ENCODE measurements at regions not wholly inside any gene's neighbourhood (a gene's known extent, or its start where the extent isn't known, plus 50 kb on each side); places are given as distances from the start of the nearest gene placed in this dataset.

DNA sequence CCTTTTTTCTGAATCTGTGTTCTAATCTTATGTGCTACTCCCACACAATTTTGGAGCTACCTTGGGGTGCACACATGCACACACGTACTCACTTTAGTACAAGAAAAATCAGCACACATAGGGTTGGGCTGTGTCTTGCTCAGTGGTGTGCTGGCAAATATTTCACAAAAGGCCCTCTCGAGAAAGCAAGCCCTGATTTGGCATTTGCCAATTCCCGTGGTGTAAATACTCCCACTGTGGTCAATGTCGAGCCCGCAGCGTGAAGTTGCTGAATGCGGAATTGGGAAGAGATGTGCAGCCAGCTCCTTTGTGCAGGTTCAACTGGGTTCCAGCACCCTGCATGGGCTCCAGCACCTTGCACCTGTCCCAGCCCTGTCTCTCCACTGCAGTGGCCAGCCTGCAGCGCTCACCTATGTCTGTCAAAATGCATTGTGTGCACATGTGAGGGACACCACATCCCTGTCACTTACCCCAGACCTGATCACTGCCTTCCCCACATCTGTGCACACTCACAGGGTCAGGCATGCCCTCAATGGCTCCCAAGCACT, 78.4 kb upstream of the WNT4 start:
- no peak for DNase-seq (ENCODE audit: low spot score)

DNA sequence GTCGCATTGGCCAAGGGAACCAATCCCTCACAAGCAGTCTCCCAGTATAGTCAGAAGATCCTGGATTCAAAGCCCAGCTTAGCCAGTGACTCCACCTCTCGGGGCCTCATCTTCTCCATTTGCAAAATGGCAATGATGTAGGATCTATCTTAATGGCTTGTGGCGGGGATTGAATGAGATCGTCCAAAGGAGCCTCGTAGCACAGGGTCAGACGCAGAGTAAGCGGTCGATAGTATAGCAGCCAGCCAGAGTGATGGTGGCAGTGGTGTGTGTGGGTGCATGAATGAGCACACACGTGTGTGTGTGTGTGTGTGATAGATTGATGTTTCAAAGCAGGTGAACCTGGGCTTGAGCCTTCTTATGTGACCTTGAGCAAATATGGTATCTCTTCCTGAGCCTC, 79.8 kb upstream of the WNT4 start:
- no peak for DNase-seq (ENCODE audit: low spot score)

DNA sequence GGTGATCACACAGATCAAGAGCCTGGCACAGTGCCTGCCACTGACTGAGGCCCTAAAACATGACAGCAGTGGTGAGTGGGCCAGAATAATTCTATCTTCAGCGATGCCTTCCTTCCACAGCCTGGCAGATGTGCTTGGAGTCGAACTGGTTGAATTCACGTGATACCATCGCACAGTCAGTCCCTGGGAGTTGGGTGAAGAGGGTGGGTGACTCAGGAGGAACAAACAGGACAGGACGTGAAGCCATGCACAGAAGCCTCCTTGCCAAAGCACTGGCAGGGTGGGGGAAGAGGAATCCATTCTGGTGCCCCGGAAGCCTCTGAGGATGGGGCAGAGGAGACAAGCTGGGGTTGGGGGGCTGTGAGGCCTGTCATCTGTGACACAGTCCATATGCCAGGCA, 80.3 kb upstream of the WNT4 start:
- DNase-seq (ENCODE audit: low spot score) = no peak

DNA sequence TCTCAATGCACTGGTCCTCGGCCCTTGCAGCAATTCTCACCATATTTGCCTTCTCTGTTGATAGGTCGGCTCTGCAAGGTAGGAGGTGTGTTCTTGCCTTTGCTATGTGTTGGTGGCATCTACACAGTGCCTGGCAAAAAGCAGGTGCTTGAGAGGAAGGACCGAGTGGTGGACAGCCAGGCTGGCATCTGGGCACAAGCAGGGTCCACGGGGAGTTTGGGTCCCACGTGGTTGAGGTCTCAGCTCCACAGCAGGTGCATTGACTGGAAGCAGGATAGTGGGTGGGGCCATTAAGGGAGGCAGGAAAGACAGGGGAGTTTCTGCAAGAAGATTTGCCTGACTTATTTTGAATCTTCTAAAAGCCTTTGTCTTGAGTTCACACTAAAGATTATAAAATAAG, 81.2 kb upstream of the WNT4 start:
- DNase-seq (ENCODE audit: low spot score) = no peak

DNA sequence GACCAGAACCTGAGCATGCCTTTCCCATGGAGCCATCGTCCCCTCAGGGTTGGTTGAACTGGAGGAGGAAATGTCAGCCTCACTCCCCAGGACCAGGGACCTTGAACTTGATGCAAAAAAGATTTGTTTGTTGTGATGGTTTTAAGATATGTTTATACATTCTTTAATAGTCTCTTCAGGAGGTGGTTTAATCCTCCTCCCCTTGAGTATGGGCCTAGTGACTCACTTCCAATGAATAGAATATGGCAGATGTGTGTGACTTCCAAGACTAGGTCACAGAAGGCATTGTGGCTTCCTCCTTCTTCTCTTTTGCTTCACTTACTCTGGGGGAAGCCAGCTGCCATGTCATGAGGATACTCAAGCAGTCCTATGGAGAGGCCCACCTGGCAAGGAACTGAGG, 81.7 kb upstream of the WNT4 start:
- no peak for DNase-seq (ENCODE audit: low spot score)

DNA sequence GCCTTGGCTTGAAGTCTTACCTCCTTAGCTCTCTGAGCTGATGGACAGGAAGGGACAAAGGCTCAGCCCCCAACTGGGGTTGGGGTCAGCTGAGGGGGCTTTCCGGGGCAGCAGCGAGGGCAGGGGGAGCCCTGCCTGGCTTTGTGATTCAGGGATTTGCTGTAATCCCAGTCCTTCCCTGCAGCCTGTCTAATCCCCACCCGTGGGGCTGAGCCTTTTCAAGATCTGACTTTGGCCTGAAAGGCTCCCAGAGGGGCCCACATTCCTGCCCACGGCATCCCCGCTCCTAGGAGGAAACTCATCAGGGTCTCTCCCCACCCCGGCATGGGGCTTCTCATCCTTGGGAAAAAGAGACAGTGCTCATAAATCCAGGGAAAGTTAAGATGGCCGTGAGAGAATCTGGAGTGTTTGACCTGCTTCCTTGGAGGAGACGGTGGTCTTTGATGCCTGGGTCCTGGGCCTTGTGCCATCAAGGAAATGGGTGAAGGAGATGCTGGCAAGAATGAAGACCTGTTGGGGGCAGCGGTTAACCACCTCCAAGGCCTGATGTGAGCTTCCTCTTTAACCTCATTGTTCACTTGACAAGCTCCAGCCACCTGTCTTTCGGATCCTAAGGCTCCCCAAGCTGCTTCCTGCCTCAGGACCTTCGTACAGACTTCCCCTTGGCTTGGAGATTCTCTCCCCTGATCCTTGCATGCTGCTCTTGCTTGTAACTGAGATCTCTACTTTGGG, 83.1 kb upstream of the WNT4 start:
- DNase-seq (ENCODE audit: low spot score) = no peak

DNA sequence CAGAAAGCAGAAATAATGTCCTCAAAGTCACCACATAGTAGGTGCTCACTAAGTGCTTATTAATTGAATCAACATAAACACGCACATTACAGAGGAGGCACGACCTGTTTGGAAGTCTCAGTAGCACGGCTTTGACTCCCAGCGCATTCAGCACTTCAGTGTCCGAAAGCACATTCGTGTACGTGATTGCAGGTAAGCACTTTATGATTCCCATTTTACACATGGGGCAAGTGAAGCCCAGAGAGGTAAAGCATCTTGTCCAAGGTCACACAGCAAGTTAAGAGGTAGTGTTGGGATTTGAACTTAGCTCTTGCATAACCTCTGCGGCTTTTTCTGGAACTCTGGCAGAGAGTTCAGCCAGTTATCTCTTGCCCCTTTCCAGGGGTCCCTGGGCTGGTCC, 85.2 kb upstream of the WNT4 start:
- no peak for DNase-seq (ENCODE audit: low spot score)

DNA sequence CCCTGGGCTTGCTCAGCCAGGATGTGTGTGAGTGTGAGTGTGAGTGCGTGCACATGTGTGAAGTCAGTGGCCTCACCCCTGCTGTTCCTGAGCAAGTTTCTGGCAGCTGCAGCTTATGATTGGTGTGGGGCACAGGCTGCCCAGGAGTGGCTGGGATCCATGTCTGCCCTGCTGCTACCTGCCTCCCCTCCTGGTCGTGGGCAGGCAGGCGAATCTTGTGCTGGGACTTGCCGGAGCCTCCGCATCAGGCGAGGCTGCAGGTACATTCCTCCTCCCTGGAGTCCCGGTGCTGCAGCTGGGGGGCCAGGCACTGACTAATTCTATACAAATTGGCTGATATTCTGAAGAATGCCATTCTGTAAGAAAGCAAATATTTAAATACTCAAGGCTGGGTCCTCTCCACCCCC, 85.6 kb upstream of the WNT4 start:
- no peak for DNase-seq (ENCODE audit: low spot score)

DNA sequence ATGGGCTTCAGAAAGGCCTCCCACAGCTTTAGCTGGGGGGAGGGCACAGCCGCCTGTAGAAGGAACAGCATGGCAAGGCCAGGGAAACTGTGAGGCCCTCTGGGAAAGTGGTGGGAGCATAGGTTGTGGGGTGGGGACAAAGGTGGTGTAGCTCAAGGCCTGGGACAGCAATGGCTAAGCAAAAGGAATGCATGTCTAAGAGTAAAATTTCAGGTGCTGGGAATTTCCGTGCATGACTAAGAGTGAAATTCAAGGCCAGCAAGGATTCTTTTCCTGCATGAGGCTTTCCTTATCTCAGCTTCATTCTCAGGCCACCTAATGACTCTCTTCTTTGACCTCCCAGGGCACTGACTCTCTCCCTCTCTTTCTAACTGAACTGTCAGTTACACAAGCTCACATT, 86.5 kb upstream of the WNT4 start:
- DNase-seq (ENCODE audit: low spot score) = no peak

DNA sequence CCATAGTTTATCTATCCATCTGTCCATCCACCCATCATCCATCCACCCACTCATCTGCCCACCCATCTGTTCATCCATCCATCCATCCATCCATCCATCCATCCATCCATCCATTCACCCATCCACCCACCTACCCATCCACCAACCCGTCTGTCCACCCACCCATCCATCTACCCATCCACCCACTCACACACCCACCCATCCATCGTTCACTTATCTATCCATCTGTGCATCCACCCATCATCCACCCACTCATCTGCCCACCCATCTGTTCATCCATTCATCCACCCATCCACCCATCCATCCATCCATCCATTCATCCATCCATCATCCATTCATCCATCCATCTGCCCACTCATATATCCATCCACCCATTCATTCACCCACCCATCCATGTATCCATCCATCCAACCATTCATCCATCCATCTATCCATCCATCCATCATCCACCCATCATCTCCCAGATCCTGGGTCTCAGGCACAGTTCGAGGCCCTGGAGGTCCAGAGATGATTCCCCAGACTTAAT, 88.2 kb upstream of the WNT4 start:
- DNase-seq (ENCODE audit: low spot score) = no peak

DNA sequence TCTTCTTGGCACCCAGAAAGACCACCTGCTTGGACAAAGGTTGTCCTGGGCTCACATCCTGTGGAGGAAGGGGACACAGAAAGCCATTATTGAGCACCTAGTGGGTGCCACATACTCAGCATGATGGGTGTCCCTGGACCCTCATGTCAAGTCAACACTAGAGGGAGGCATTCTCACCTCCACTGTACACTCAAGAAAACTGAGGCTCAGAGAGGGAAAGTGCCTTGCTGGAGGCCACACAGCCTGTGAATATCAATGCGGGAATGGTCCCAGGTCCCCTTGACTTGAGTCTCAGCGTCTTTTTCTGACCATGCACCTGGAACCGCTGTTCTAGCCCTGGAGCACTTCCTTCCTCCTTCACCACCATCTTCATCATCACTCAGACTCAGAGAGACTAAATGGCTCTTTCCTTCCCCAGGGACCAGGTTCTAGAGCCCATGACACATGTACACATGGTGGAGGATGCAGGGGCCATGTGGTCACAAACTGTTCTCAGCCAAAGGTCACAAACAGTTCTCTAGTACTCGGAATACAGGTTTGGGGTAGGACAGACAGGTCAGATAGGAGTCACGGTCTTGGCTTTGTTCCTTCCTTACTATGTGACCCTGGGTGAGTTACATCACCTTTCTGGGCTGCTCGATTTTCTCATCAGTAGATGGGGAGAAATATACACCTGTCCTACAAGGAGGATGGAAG, 89.2 kb upstream of the WNT4 start:
- no peak for DNase-seq (ENCODE audit: low spot score)

DNA sequence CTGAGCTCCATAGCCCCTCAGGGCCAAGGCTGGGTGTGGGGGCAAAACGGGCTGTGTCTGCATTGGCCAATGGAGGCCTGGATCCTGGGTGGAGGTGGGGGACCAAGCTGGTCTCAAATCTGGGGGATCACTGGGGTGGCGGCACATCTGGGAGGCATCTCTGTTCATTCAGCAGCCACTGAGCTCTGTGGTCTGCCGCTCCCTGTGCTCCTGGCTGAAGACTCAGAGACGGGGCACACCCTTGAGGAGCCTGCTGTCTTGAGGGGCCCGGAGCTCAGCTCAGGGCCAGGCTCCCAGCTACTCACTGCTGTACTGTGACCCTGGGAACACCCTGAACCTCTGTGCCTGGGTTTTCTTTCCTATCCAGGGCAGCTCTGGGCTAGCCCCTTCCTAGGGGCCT, 90.3 kb upstream of the WNT4 start:
- no peak for DNase-seq (ENCODE audit: low spot score)

DNA sequence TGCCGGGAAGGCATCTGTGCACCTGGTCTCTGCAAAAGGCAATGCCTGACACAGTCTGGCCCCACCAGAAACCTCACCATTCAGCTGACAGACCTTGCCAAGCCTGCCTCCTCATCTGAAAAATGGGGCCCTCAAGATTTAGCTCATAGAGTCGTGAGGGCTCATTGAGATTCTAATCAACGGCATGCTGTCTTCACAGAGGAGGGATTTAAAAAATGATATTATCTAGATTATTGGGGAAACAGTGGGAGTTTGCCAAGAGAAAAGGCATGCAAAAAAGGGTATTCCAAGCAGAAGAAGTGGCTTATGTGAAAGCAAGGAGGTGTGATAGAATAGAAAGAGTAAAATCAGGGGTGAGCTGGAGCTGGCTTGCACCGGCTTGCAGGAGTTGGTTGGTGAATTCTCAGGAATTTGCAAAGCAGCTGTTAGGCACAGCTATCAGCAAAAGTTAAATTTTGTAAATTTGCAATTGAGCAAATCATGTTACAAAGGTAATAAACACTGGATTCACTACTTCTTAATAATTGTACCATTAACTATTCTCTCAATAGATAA, 91.7 kb upstream of the WNT4 start:
- no peak for DNase-seq (ENCODE audit: low spot score)

DNA sequence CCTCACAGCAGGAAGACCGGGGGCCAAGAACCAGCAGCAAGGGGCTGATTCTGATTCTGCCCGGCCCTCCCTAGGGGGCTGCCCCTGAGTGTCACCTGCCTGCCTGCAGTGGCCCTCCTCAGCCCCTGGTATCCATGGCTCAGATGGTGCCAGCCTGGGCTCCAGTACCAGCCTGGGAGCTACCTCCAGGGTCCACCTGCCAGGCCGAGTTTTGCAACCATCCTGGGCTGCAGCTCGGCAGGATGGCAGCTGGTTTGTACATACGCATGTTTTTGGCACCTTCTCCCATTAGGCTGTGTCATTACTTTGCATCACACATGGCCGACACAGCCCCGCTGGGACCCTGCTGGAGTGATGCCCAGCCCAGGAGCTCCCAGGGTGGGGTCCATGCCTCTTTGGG, 93.3 kb upstream of the WNT4 start:
- no peak for DNase-seq (ENCODE audit: low spot score)

DNA sequence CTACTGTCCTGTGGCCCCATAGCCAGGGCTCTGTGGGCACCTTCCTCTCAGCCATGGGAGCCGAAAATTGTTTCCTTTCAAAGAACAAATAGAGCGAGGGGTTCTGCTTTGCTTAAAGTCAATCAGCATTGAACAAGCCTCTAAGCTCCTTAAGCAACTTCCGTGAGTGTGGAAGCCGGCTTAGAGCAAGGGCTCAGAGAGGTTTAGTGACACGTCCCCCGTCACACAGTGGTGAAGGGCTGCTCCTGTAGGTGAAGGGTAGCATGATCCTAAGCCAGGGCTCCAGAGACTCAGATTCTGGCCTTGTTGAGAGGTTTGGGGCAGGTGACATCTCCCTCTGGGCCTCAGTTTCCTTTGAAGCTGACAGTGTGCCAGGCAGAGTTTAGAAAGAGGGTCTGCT, 94.0 kb upstream of the WNT4 start:
- no peak for DNase-seq (ENCODE audit: low spot score)

DNA sequence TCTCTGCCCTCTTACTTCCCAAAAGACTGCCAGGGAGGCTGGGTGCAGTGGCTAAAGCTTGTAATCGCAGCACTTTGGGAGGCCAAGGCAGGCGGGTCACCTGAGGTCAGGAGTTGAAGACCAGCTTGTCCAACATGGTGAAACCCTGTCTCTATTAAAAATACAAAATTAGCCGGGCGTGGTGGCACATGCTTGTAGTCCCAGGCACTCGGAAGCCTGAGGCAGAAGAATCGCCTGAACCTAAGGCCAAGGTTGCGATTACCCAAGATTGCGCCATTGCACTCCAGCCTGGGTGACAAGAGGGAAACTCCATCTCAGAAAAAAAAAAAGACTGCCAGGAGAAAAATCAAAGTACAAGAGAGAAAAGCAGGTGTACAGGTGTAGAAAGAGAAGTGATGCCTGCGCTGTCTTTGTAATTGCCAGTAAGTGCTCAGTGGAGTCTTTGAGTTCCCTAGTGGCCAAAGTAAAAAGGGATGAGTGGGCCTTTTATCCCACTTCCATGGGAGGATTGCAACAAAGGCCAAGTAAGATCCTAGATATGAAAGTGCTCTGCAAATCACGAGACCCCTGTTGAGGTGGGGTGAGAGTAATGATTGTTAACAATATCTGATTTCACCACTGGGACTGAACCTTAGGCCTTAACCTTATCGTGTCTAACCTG, 94.7 kb upstream of the WNT4 start:
- DNase-seq (ENCODE audit: low spot score) = no peak

DNA sequence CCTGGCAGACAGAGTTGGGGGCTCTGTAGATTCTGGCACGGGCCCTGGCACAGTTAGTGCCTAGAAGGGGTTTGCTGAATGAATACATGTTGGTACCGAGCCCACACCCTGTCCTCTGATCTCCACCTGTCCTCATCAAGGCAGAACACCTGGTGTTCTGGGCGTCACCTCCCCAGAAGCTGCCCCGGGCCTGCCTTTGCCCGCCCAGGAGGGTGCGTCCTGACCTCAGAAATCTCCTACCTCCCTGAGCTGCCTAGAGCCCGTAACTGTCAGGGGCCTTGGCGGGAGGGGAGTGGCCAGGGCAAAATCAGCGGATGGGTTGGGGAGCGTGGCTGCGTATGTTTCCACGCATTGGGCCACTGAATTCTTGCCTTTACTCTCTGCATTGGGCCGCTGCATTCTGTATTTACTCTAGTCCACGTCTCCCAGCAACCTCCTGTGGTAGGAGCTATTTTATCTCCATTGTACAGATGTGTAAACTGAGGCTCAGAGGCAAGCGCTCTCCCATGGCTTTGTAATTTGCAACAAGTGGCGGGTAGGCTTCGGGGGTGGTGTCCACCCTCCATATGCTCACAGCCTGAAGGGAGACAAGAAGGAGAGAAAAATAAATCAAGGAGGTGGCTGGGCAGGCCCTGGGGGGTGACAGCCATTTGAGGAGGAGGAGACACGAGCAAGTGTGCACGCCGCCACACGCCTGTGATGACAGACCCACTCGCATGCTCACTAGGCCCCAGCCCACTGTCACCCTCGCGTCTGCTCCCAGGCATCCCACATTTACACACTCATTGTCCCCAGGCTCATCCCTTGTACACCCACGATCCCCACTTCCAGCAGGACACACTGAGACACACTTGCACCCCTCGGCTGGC, 95.7 kb upstream of the WNT4 start:
- no peak for DNase-seq (ENCODE audit: low spot score)

DNA sequence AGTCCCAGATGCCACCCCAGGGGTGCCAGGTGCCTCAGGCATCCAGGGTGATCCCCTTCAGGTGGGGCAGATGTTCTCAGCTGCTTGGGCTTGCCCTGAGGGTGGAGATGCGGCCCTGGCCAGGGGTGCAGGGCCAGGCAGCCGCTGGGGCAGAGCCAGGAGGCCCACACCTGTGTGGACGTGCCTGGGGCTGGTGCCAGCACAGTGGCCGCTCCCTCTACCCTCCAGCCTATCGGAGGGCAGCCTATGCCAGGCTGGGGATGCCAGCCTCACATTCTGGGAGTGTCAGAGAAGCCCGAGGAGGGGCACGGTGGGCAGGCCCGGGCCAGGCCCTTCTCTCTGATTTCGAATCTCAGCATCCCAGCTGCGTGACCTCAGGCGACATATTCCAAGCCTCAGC, 96.5 kb upstream of the WNT4 start:
- DNase-seq (ENCODE audit: low spot score) = no peak

DNA sequence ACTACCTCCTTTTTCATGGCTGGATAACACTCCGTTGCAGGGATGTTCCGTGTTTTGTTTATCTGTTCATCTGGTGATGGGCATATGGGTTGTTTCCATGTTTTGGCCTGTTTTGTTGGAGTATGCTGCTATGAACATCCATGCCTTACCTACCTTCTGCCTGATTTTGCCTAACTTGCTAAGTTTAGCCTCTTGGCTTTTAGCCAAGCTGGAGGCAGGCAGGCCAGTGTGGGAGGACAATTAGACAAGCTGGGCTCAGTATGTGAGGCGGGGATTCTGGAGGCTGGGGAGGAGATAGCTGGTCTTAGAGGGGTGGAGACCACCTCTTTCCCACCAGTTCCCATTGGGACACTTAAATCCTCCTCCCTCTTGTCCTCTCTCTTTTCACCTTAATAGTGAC, 98.4 kb upstream of the WNT4 start:
- DNase-seq (ENCODE audit: low spot score) = no peak

DNA sequence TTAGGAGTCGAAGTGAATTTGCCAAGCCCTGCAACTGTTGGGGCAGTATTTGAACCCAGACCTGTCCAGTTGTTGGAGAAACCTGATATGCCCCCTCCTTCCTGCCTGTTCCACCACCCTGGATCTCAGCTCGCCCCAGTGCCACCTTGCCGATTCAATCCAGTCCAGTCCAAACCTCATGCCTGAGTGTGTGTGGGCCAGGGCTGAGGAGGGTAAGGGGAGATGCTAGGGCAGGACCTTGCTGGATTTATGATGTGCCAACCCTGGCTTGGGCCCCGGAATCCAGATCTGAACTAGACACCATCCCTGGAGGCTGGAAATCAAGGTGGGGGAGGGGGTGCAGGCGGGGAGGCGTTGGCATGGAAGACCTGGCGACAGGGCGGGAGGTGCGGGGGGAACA, 98.9 kb upstream of the WNT4 start:
- DNase-seq (ENCODE audit: low spot score) = no peak

DNA sequence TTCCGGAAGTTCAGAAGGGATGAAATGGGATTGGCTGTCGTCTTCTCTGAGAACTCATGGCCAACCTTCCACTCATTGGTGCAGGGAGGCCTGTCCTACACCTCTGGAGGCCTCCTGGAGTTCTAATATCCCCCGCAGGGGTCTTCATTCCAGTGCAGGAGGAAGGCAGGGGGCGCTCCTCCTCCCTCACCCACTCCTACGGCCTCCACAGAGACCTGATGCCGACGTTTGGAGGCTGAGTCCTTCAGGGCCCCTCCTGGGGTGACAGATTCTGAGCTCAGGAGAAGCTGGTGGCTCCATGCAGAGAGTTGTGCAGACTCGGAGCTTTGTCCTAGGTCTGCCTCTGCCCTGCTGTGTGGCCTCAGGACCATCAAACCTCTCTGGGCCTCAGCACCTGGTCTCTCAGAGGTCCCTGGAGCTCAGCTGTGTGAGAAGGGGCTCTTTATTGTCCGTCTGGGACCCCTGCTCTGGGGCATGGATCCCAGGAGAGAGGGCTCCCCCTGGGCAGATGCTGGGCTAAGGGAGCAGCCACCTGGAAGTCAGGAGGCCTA, 102.3 kb upstream of the WNT4 start:
- no peak for DNase-seq (ENCODE audit: low spot score)
